GM10248 (cell line): ENCODE measurements at regions not wholly inside any gene's neighbourhood (a gene's known extent, or its start where the extent isn't known, plus 50 kb on each side); places are given as distances from the start of the nearest gene placed in this dataset.

Experiments used
- CTCF ChIA-PET: fragments of 300-600 bp; sonication (Branson Sonifier 250); formaldehyde crosslinking; extraction: SDS; loops from one replicate; lab custom pipeline; 2021; ENCODE audit warnings: antibody characterized with exemption; lab: Yijun Ruan, JAX
- POLR2A ChIA-PET: fragments of 350-650 bp; sonication (Branson Sonifier 250); formaldehyde crosslinking; extraction: SDS; loops from one replicate; lab custom pipeline; 2020; ENCODE audit warnings: antibody characterized with exemption; lab: Yijun Ruan, JAX
- DNase-seq: peaks from one replicate; pipeline ENCODE4 v3.0.0; 2012; ENCODE audit errors: extremely low spot score
- TF ChIP-seq, protein P1 (sequence below): IDR thresholded peaks from 2 replicates; pipeline ENCODE4 v1.5.1; 2012; ENCODE audit warnings: mild to moderate bottlenecking, low read depth; ENCODE audit errors: extremely low read depth, missing control alignments, control extremely low read depth

DNA sequence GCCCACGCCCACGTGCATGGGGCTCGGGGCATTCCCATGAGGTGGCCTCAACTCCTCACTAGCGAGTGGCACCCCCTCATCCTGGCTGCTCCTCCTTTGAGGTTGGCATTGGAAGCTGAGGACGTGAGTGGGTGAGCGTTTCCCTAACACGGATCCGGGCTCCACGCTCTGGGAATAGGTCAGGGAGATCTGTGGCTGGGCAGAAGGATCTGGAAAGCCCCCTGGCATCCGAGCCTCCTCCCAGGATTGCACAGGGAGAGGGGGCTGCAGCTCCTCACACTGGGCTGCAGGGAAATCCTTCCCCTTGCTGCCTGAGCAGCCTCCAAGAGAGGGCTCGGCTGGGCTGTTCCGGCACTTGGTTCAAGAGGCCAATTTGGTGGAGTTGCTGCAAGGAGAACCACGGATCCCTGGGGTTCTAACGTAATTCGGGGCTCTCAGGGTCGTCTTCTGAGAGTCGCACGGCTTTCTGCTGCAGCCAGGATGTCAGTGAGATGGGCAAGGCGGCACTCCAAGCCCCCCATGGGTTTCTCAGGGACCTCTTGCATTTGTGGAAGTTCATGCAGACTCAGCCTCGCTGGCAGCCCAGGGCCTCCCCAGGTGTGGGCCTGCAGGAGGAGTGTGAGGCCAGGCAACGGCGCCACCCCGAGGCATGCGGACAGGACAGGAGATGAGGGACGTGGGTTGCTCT, 1119.0 kb downstream of the BRD1 start:
- TF ChIP-seq, protein P1, sequence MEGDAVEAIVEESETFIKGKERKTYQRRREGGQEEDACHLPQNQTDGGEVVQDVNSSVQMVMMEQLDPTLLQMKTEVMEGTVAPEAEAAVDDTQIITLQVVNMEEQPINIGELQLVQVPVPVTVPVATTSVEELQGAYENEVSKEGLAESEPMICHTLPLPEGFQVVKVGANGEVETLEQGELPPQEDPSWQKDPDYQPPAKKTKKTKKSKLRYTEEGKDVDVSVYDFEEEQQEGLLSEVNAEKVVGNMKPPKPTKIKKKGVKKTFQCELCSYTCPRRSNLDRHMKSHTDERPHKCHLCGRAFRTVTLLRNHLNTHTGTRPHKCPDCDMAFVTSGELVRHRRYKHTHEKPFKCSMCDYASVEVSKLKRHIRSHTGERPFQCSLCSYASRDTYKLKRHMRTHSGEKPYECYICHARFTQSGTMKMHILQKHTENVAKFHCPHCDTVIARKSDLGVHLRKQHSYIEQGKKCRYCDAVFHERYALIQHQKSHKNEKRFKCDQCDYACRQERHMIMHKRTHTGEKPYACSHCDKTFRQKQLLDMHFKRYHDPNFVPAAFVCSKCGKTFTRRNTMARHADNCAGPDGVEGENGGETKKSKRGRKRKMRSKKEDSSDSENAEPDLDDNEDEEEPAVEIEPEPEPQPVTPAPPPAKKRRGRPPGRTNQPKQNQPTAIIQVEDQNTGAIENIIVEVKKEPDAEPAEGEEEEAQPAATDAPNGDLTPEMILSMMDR, result no peak
- ChIA-PET POLR2A (no interaction called here), CTCF (no interaction called here)
- DNase-seq, result no peak

- ChIA-PET POLR2A (no interaction called here), CTCF (no interaction called here)
- TF ChIP-seq, protein P1, result no peak
- DNase-seq, result no peak
These were observed 1119.7 kb downstream of the BRD1 start for GRCh38 chr22:48707763-48708557.

DNA sequence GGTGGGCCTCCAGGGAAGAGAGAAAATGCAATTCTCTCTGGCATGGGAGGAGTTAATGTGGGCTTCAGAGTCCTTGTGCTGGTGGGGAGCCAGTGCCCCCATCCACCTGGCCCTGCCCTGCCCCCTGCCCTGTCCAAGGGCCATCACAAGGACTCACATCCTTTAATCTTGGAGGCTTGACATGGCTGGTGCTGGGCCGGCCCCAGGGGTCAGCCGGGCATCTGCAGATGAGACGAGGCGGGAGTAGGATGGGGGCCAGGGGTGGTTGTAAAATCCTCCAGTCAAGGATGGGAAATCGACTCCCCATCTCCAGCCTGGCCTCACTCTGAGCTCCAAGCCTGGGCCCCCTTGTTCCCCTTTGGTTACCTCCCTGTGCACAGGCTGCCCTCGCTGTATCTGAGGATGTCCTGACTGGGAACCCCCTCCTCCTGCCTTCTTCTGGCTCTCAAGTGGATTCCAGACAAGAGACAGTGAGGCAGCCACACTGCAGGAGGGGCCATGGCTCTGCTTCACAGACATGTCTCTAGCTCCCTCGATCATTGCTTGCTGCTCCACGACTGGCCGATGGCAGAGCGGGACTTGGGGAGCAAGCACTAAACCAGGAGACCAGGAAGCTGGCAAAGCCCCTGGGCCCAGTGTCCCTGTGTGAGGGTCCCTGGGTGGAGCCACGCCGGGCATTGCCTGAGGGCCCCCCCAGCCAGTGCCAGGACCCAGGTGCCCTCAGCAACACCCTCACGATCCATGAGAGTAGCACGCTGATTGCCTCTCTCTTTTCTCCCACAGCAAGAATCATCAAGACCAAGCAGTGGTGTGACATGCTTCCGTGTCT, 1120.5 kb downstream of the BRD1 start:
- CTCF ChIA-PET, result no interaction called here
- POLR2A ChIA-PET, result no interaction called here
- DNase-seq, result no peak
- TF ChIP-seq, protein P1, result no peak

GRCh38 chr22:48705917-48706605, 1121.6 kb downstream of the BRD1 start:
- DNase-seq, result no peak
- CTCF ChIA-PET, result no interaction called here
- TF ChIP-seq, protein P1, result no peak
- POLR2A ChIA-PET, result no interaction called here

DNA sequence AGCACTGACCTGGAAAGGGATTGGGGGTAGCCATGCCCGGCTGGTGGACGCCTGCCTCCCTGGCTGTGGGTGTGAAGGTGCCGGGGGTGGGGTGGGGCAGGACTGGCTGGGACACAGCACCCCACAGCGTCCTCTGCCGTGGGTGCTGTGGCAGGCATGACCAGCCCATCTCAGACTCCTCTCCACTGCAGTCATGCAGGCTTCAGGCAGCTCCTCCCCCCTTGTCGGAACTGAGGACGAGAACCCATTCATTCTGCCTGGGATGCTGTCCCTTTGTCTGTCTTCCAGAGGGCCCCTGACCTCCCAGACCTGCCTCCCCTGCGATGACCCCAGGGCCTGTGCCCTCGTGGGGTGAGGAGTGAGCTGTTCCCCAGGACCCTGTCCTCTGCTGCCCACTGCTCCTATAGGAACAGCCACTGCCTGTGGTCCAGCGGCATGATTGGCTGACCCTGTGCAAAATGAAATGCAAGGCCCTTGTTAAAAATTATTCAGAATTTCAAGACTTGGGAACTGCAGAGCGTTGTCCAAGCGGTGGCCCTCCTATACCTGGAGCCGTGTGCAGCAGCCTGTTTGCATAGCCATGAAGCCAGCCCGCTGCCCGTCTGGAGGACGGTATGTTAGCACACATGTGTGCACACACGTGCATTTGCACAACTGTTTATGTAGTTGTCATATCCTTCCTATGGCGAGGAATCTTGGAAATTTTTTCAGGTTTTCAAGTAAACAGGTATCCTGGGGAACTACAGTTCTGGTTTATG, 1122.3 kb downstream of the BRD1 start:
- TF ChIP-seq, protein P1, result no peak
- ChIA-PET POLR2A (no interaction called here), CTCF (no interaction called here)
- DNase-seq, result no peak
